ENCODE measurements at regions not wholly inside any gene's neighbourhood (a gene's known extent, or its start where the extent isn't known, plus 50 kb on each side); places are given as distances from the start of the nearest gene placed in this dataset.

GRCh38 chr5:143673676-143674468, 138.1 kb upstream of the HMHB1 start (continued):
- TF ChIP-seq ZBTB37 (CRISPR knock-in tag; IDR thresholded peaks at IDR 0.05): no peak
- TF ChIP-seq, protein P1, sequence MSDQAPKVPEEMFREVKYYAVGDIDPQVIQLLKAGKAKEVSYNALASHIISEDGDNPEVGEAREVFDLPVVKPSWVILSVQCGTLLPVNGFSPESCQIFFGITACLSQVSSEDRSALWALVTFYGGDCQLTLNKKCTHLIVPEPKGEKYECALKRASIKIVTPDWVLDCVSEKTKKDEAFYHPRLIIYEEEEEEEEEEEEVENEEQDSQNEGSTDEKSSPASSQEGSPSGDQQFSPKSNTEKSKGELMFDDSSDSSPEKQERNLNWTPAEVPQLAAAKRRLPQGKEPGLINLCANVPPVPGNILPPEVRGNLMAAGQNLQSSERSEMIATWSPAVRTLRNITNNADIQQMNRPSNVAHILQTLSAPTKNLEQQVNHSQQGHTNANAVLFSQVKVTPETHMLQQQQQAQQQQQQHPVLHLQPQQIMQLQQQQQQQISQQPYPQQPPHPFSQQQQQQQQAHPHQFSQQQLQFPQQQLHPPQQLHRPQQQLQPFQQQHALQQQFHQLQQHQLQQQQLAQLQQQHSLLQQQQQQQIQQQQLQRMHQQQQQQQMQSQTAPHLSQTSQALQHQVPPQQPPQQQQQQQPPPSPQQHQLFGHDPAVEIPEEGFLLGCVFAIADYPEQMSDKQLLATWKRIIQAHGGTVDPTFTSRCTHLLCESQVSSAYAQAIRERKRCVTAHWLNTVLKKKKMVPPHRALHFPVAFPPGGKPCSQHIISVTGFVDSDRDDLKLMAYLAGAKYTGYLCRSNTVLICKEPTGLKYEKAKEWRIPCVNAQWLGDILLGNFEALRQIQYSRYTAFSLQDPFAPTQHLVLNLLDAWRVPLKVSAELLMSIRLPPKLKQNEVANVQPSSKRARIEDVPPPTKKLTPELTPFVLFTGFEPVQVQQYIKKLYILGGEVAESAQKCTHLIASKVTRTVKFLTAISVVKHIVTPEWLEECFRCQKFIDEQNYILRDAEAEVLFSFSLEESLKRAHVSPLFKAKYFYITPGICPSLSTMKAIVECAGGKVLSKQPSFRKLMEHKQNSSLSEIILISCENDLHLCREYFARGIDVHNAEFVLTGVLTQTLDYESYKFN (CRISPR knock-in tag; conservative IDR thresholded peaks at IDR 0.05): peak; percentile 62
- peak; percentile 20; the same call in 1 of the 2 replicates for TF ChIP-seq LCORL (IDR thresholded peaks at IDR 0.05)
- TF ChIP-seq LCORL (CRISPR knock-in tag; IDR thresholded peaks at IDR 0.05): peak; percentile 70; the same call in 1 of the 2 replicates
- TF ChIP-seq, protein P2, sequence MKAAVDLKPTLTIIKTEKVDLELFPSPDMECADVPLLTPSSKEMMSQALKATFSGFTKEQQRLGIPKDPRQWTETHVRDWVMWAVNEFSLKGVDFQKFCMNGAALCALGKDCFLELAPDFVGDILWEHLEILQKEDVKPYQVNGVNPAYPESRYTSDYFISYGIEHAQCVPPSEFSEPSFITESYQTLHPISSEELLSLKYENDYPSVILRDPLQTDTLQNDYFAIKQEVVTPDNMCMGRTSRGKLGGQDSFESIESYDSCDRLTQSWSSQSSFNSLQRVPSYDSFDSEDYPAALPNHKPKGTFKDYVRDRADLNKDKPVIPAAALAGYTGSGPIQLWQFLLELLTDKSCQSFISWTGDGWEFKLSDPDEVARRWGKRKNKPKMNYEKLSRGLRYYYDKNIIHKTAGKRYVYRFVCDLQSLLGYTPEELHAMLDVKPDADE (CRISPR knock-in tag; IDR thresholded peaks at IDR 0.05): no peak
- TF ChIP-seq ZNF703 (CRISPR knock-in tag; IDR thresholded peaks at IDR 0.05; ENCODE audit: borderline replicate concordance): no peak
- no peak for TF ChIP-seq ZBTB40 (IDR thresholded peaks at IDR 0.05)
- no peak for TF ChIP-seq ZBTB40 (CRISPR knock-in tag; IDR thresholded peaks at IDR 0.05)
- no peak for TF ChIP-seq MTA1 (CRISPR knock-in tag; IDR thresholded peaks at IDR 0.05; ENCODE audit: borderline replicate concordance)
- no peak for TF ChIP-seq SIX4 (CRISPR knock-in tag; IDR thresholded peaks at IDR 0.05)
- TF ChIP-seq KDM5B (CRISPR knock-in tag; IDR thresholded peaks at IDR 0.05; ENCODE audit: borderline replicate concordance): no peak
- no peak for TF ChIP-seq ZNF383 (CRISPR knock-in tag; IDR thresholded peaks at IDR 0.05; ENCODE audit: borderline replicate concordance)
- TF ChIP-seq SKI (IDR thresholded peaks at IDR 0.05; ENCODE audit: partially characterized antibody): no peak
- TF ChIP-seq NBN (conservative IDR thresholded peaks at IDR 0.05): no peak

All from HepG2 (cell line).